ENCODE measurements at regions not wholly inside any gene's neighbourhood (a gene's known extent, or its start where the extent isn't known, plus 50 kb on each side); places are given as distances from the start of the nearest gene placed in this dataset.

GRCh38 chr10:2005546-2005945 lies 268.2 kb upstream of the ADARB2 start:
- no peak for DNase-seq (ENCODE audit: low spot score)
- no peaks in the 10 kb centered on the region for H3K9me3 ChIP-seq (ENCODE audit: control insufficient read depth in 4 of 4, low read length in 3 of 4)
- H3K4me1 ChIP-seq (ENCODE audit: control insufficient read depth in 4 of 4, insufficient read depth in 4 of 4, low read length in 3 of 4), result no peaks in the 10 kb centered on the region
- peaks cover 0 to 4% (median 0%) of the 10 kb centered on the region in 4 donors for H3K27me3 ChIP-seq (ENCODE audit: control insufficient read depth in 4 of 4, insufficient read depth in 4 of 4, low read length in 3 of 4)
- 90% methylated on average over 8 of the region's 8 CpGs for WGBS
- H3K36me3 ChIP-seq (ENCODE audit: control insufficient read depth in 4 of 4, insufficient read depth in 3 of 4, low read depth in 1 of 4, low read length in 3 of 4), result no peaks in the 10 kb centered on the region
- TF ChIP-seq EGR1 (IDR thresholded peaks at IDR 0.05; ENCODE audit: low read depth in 2 of 2), result no peak
- no peak for TF ChIP-seq RAD21 (IDR thresholded peaks at IDR 0.05)
- TF ChIP-seq SP1 (IDR thresholded peaks at IDR 0.05), result no peak
- no peak for TF ChIP-seq NR2F2 (IDR thresholded peaks at IDR 0.05)
- no peak for TF ChIP-seq JUND (IDR thresholded peaks at IDR 0.05)
- TF ChIP-seq CTCF (IDR thresholded peaks at IDR 0.05; ENCODE audit: low read depth, low read length, missing input control), result no peak
- TF ChIP-seq FOXA2 (IDR thresholded peaks at IDR 0.05), result no peak
- TF ChIP-seq, protein P1, sequence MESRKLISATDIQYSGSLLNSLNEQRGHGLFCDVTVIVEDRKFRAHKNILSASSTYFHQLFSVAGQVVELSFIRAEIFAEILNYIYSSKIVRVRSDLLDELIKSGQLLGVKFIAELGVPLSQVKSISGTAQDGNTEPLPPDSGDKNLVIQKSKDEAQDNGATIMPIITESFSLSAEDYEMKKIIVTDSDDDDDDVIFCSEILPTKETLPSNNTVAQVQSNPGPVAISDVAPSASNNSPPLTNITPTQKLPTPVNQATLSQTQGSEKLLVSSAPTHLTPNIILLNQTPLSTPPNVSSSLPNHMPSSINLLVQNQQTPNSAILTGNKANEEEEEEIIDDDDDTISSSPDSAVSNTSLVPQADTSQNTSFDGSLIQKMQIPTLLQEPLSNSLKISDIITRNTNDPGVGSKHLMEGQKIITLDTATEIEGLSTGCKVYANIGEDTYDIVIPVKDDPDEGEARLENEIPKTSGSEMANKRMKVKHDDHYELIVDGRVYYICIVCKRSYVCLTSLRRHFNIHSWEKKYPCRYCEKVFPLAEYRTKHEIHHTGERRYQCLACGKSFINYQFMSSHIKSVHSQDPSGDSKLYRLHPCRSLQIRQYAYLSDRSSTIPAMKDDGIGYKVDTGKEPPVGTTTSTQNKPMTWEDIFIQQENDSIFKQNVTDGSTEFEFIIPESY (IDR thresholded peaks at IDR 0.05), result no peak
- TF ChIP-seq HNF4G (IDR thresholded peaks at IDR 0.05), result no peak
- no peak for TF ChIP-seq ATF3 (IDR thresholded peaks at IDR 0.05)
- no peak for TF ChIP-seq YY1 (IDR thresholded peaks at IDR 0.05)
- no peak for TF ChIP-seq TAF1 (conservative IDR thresholded peaks at IDR 0.05)
- TF ChIP-seq FOXA1 (IDR thresholded peaks at IDR 0.05), result no peak
- TF ChIP-seq REST (IDR thresholded peaks at IDR 0.05), result no peak
- TF ChIP-seq RXRA (IDR thresholded peaks at IDR 0.05), result no peak
- no peak for TF ChIP-seq GABPA (IDR thresholded peaks at IDR 0.05 in 1 of 2, conservative IDR thresholded peaks at IDR 0.05 in 1 of 2)
- TF ChIP-seq, protein P2, sequence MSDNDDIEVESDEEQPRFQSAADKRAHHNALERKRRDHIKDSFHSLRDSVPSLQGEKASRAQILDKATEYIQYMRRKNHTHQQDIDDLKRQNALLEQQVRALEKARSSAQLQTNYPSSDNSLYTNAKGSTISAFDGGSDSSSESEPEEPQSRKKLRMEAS (IDR thresholded peaks at IDR 0.05), result no peak
- no peak overlapping the region for H3K9ac ChIP-seq (ENCODE audit: low read depth in 1 of 2, low read length in 2 of 2)
- no peak overlapping the region for H3K4me3 ChIP-seq (ENCODE audit: low read depth in 1 of 3, low read length in 3 of 3)
- H3K27ac ChIP-seq (ENCODE audit: low read depth in 1 of 2, low read length in 2 of 2), result no peak overlapping the region

- TF ChIP-seq NR2F2 (IDR thresholded peaks at IDR 0.05) (no peak), TAF1 (conservative IDR thresholded peaks at IDR 0.05) (no peak)
- no peak overlapping the region for H3K4me3 ChIP-seq (ENCODE audit: low read depth in 1 of 3, low read length in 3 of 3)
- H3K27me3 ChIP-seq (ENCODE audit: control insufficient read depth in 4 of 4, insufficient read depth in 4 of 4, low read length in 3 of 4), result no peaks in the 10 kb centered on the region
- WGBS, result 91% methylated on average over 10 of the region's 10 CpGs
- no peak for DNase-seq (ENCODE audit: low spot score)
- no peaks in the 10 kb centered on the region for H3K9me3 ChIP-seq (ENCODE audit: control insufficient read depth in 4 of 4, low read length in 3 of 4)
- no peaks in the 10 kb centered on the region for H3K4me1 ChIP-seq (ENCODE audit: control insufficient read depth in 4 of 4, insufficient read depth in 4 of 4, low read length in 3 of 4)
- no peak overlapping the region for H3K27ac ChIP-seq (ENCODE audit: low read depth in 1 of 2, low read length in 2 of 2)
- H3K36me3 ChIP-seq (ENCODE audit: control insufficient read depth in 4 of 4, insufficient read depth in 3 of 4, low read depth in 1 of 4, low read length in 3 of 4), result no peaks in the 10 kb centered on the region
- no peak overlapping the region for H3K9ac ChIP-seq (ENCODE audit: low read depth in 1 of 2, low read length in 2 of 2)
These were observed 255.6 kb upstream of the ADARB2 start for GRCh38 chr10:1992930-1993329.
